Body of pancreas (tissue), 4 donors: ENCODE measurements at regions not wholly inside any gene's neighbourhood (a gene's known extent, or its start where the extent isn't known, plus 50 kb on each side); places are given as distances from the start of the nearest gene placed in this dataset.

Source experiments
- CTCF ChIP-seq, 7 experiments: fragments of 450-650 bp in 4 of 7; fragments of 200-600 bp in 3 of 7; sonication (generic) in 3 of 7; IDR thresholded peaks; one replicate each; pipeline ENCODE4 v1.5.1; 2016 to 2019; ENCODE audit warnings: antibody characterized with exemption in 7 of 7
- POLR2A ChIP-seq, 3 donors: fragments of 450-650 bp; IDR thresholded peaks; one replicate each; pipeline ENCODE4 v1.6.1; 2016; ENCODE audit warnings: antibody characterized with exemption in 3 of 3, mild to moderate bottlenecking in 2 of 3

DNA sequence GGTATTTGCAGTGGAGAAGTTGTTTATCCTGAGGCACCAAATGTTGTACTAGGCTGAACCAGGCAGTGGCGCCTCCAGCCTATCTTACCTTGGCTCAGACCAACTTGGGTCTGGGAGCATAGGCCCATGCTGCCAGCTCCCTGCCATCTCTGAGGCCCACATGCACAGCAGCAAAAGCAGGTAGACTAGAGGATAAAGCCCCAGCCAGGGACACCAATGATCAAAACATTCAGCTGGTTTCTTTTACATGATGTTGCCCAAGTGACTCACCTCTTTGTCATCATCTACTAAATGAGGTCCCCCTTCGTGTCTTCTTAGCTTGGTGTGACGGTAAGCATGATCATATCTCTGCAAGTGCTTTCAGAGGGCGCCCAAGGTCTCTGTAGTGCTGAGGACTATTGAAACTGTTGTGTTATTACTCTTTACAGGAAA, 112.1 kb upstream of the DRD2 start:
- no peak for TF ChIP-seq CTCF (IDR thresholded peaks at IDR 0.05)
- TF ChIP-seq POLR2A (IDR thresholded peaks at IDR 0.05), result no peak
